WI38 (cell line): ENCODE measurements at regions not wholly inside any gene's neighbourhood (a gene's known extent, or its start where the extent isn't known, plus 50 kb on each side); places are given as distances from the start of the nearest gene placed in this dataset.
"Not testable (repeated sequence)": the region's sequence is repeated elsewhere in the genome, so short reads cannot be mapped to it uniquely, and the experiment has no call there.

ENCODE experiments used
- H3K4me3 ChIP-seq: 2 replicates; pipeline ENCODE4 v1.5.1; 2011; ENCODE audit warnings: low read depth, mild to moderate bottlenecking, control low read depth, low read length
- CTCF ChIP-seq: IDR thresholded peaks from 2 replicates; pipeline ENCODE4 v1.5.1; 2012; ENCODE audit warnings: low read depth, mild to moderate bottlenecking, control low read depth, low read length

GRCh38 chr6:81933608-81934051 lies 181.1 kb upstream of the TENT5A start:
- no peak for TF ChIP-seq CTCF
- no peak overlapping the region for H3K4me3 ChIP-seq

GRCh38 chr6:81933089-81933488 lies 180.6 kb upstream of the TENT5A start:
- H3K4me3 ChIP-seq: no peak overlapping the region
- TF ChIP-seq CTCF: no peak

GRCh38 chr6:81932448-81932847 lies 180.0 kb upstream of the TENT5A start:
- H3K4me3 ChIP-seq: not testable (repeated sequence)

- no peak for TF ChIP-seq CTCF
- no peak overlapping the region for H3K4me3 ChIP-seq
Observed at GRCh38 chr6:81929828-81930227, 177.3 kb upstream of the TENT5A start.

GRCh38 chr6:81925201-81925600 lies 172.7 kb upstream of the TENT5A start:
- H3K4me3 ChIP-seq: no peak overlapping the region
- TF ChIP-seq CTCF: no peak

GRCh38 chr6:81909981-81910900 lies 157.8 kb upstream of the TENT5A start:
- TF ChIP-seq CTCF: no peak

GRCh38 chr6:81909162-81909561 lies 156.7 kb upstream of the TENT5A start:
- H3K4me3 ChIP-seq: no peak overlapping the region
- TF ChIP-seq CTCF: no peak

More at GRCh38 chr6:81909981-81910900, 157.8 kb upstream of the TENT5A start:
- no peak overlapping the region for H3K4me3 ChIP-seq
